NCI-H128 (cell line): ENCODE measurements at regions not wholly inside any gene's neighbourhood (a gene's known extent, or its start where the extent isn't known, plus 50 kb on each side); places are given as distances from the start of the nearest gene placed in this dataset.
"Not testable (repeated sequence)": the region's sequence is repeated elsewhere in the genome, so short reads cannot be mapped to it uniquely, and the experiment has no call there.

Source experiments
- DNase-seq: peaks from one replicate; lab custom pipeline; 2025; ENCODE audit not compliant: unreplicated experiment; lab: John Stamatoyannopoulos, UW

- DNase-seq: no peak
Observed at GRCh38 chr3:197431346-197431910, 124.3 kb downstream of the BDH1 start.

DNA sequence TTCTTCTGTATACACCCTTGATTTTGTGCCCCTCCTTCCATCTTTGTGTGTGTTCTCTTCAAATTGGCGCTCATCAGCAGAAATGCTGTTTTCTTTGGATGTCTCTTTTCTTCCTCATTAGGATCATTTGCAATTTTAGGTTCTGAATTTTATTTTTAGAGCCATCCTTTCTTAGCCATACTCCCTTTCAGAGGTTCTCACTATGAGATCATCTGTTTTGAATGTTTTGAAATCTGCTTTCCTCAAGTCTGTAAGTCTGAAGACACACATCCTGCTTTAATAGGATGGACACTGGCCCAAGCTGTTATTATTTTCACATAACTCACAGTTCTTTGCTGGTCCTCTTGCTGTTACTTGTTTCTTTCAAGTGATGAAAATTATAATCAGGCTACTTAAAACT lies 124.8 kb downstream of the BDH1 start:
- no peak for DNase-seq

DNA sequence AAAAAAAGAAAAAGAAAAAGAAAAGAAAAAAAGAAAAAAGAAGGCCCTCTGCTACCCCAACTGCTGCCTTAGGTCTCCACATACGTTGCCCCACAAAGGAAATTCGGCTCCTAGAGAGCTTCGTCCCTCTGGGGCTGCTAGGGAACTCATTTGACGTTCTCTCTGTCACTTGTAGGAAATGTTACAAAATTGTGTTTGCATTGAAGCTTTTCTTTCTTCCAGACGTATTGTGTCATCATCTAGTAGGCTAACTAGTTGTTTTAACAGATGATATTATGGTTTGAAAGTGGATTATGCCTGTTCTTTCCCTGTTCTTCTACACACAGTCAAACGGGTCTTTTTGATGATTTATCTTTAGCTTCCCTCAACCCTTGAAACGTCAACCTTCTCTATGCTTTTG lies 125.3 kb downstream of the BDH1 start:
- no peak for DNase-seq

DNA sequence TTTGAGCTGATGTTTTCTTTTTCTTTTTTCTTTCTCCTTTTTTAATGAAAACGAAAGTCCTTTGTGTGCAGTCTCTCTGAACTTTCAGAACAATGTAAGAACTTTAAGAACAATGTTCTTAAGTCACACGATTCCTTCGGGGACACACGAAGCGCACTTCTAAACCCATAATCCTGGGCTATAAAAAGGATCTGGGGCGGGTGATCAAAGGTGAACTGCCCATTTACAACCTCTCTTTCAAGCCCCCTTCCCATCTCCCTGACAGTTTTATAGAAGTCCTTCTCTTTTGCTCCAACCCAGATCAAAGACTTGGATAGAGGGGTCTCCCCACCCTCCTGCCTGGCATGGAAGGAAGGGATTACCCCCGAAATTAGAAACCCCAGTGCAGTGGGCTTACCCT lies 126.8 kb downstream of the BDH1 start:
- no peak for DNase-seq

GRCh38 chr3:197428117-197428801 lies 127.5 kb downstream of the BDH1 start:
- no peak for DNase-seq

- DNase-seq: no peak
Observed at GRCh38 chr3:197427021-197427420, 128.6 kb upstream of the DLG1 start.

DNA sequence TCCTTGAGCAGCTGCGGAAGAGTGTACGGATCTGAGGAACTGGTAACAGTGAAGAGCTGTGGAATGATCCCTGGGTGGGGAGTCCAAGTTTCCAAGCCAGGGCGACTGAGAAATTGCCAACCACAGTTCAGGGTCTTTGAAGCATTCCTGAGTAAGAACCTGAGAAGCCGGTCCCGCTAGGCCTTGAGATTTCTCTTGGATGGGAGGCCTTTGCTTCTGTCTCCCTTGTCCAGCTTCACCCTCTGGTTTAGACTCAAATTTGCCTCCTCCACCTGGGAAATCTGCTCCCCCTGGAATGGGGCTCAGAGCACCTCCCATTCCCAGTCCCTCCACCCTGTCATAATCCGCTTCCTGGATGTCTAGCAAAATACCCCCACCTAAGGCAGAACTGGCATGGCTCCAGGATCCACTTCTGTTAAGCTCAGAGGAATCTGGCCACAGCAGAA lies 127.7 kb upstream of the DLG1 start:
- DNase-seq: no peak

DNA sequence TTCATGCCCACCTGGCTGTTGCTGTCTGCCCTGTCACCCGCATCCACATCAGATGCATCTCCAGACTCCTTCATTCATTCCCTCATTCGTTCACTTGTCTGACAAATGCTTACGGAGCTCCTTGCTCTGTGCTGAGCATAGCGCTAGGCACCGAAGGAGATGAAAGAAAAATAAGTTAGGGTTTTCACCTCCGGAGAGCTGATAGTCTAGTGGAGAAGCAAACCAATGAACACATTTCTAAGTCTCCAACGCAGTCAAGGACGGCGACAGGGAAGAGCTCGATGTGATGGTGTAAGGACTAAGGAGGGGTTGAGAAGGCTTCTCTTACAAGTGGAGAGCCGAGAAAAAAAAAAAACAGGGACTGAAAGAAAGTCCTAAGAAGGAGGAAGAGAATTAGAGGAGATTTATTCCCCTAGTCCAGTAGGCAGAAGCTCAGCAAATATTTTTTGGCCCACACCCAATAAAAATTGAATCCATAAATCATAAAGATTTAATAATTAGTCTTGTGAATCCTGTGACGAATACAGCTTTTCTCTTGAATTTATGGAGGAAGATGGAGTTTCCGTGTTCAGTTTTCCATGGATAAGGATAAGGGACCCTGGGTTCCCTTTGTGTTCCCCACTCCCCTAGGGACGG lies 127.2 kb upstream of the DLG1 start:
- DNase-seq: no peak

GRCh38 chr3:197424674-197425484 lies 126.5 kb upstream of the DLG1 start:
- no peak for DNase-seq

DNA sequence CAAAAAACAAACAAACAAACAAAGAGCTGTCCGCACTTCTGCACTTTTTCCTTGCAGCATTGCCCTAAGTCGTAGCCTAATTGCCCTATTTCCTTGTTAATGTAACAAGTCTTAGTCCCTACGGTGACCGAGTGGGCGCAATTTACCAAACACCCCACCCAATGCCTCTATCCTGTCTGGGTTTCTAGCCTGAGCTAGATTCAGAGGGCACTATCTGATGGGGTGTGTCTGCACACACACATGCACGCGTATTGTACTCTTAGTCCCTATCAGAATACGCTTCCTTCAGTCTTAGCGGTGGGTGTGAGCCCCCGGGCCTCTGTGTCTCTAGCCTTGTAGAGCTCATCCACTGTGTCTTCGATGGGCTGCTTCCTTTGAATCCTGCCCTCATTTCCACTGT lies 125.9 kb upstream of the DLG1 start:
- DNase-seq: no peak

DNA sequence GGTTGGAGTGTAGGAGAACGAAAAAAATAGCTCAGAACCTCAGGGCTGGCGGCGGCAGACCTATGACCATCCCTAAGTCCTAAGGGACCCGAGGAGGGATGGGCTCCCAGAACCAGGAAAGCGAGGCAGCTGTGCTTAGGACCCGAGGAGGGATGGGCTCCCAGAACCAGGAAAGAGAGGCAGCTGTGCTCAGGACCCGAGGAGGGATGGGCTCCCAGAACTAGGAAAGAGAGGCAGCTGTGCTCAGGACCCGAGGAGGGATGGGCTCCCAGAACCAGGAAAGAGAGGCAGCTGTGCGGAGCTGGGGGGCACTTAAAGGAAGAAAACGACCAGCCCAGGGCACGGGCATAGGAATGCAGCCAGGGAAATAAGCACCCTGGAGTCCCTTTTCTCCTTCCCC lies 125.0 kb upstream of the DLG1 start:
- no peak for DNase-seq

GRCh38 chr3:197422506-197422905 lies 124.1 kb upstream of the DLG1 start:
- DNase-seq: no peak

DNA sequence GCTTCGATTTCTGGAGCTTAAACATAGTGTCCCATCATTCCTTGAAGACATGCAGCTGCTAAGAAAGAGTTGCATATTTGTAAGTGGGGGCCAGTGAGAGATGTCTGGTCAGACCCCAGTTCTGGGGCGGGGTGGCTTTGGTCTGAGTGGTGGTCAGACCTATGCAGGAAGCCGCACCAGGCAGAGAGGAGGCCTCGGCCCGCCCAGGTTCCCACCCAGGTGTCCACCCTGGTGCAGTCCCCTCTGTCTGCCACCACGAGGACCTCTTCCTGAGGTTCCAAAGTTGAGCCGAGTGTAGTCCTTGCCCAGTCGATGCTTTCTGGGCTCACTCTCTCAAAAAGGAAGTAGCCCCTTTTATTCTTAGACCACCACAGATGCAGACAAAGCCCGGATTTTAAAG lies 122.6 kb upstream of the DLG1 start:
- no peak for DNase-seq

- no peak for DNase-seq
Observed at GRCh38 chr3:197420566-197420965, 122.2 kb upstream of the DLG1 start.

DNA sequence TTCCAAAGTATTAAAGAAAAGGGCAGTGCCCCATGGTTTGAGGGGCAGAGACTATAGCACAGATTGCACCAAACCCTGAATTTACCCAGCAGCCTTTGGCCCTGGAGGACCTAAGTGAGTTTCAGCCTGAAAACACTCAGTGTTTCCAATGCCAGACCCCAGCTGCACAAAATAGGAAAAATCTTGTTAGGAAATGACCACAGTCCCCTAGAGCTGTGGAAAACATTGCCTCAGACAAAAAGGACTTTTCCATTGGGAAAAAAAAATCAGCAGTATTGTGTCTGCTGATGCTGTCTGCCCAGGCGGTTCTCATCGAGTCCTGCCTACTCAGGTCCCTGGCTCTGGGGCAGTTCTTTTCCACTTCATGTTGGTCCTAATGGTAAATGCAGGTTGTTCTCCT lies 121.7 kb upstream of the DLG1 start:
- DNase-seq: no peak

- DNase-seq: no peak
Observed at GRCh38 chr3:197419696-197420095, 121.3 kb upstream of the DLG1 start.

- DNase-seq: no peak
Observed at GRCh38 chr3:197417911-197418618, 119.7 kb upstream of the DLG1 start.

- no peak for DNase-seq
Observed at GRCh38 chr3:197417441-197417840, 119.0 kb upstream of the DLG1 start.

GRCh38 chr3:197411899-197412298 lies 113.5 kb upstream of the DLG1 start:
- not testable (repeated sequence) for DNase-seq

- DNase-seq: not testable (repeated sequence)
Observed at GRCh38 chr3:197410170-197410569, 111.8 kb upstream of the DLG1 start.
